ENCODE measurements at regions not wholly inside any gene's neighbourhood (a gene's known extent, or its start where the extent isn't known, plus 50 kb on each side); places are given as distances from the start of the nearest gene placed in this dataset.

GRCh38 chr6:80517525-80517924, 411.1 kb downstream of the BCKDHB start:
- TF ChIP-seq POLR2AphosphoS5 (IDR thresholded peaks at IDR 0.05; ENCODE audit: low read depth) (no peak), EZH2phosphoT487 (IDR thresholded peaks at IDR 0.05; ENCODE audit: unreplicated experiment) (no peak)

All from GM23338 (cell line).